HG03064 (cell line): ENCODE measurements at regions not wholly inside any gene's neighbourhood (a gene's known extent, or its start where the extent isn't known, plus 50 kb on each side); places are given as distances from the start of the nearest gene placed in this dataset.

ENCODE experiments used
- ATAC-seq: cut with Tn5 transposase; IDR thresholded peaks from one replicate; pipeline ENCODE4 v1.9.1; 2021; ENCODE audit warnings: low read depth; ENCODE audit not compliant: unreplicated experiment

DNA sequence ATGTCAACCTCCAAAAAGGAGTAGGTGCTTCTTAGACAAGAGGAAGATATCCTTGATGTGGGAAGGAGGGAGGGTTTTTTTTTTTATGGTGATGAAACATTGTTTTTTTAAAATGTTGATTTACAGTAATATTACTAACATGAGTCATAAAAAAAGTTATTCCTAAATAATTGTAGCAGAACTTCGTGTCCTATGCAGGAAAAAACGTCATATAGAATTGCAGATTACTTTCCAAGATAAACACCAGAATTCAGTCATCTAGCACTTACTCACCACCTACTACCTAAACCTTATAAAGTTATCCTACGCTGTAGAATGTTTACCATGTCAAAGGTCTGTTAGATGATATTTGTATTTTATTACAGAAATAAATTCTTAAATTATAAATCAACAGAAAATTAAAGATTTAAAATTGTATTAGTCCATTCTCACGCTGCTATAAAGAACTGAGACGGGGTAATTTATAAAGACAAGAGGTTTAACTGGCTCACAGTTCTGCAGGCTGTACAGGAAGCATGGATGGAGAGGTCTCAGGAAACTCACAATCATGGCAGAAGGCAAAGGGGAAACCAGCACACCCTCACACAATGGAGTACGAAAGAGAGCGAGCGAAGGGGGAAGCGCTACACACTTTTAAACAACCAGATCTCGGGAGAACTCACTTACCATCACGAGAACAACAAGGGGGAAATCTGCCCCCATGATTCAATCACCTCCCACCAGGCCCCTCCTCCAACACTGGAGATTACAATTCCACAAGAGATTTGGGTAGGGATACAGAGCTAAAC, 105.2 kb upstream of the NEBL start:
- ATAC-seq: no peak

DNA sequence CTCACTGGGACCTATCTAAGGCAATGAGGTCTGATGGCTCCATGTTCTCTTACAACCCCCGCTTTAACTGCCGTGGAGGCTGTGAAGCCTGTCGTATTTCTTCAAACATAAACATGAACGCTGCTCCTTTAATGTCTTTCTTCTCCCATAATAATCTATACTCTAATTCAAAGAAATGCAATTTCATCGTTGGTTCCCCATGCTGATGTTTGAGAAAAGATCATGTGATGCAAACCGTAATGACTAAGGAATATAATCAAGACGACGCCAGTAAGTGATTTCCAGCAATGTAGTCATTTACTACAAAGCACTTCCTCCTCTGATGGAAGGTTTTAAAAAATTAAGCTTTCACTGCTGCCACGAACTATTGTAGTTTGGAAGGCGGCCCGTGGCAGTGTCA, 102.6 kb upstream of the NEBL start:
- ATAC-seq: no peak

DNA sequence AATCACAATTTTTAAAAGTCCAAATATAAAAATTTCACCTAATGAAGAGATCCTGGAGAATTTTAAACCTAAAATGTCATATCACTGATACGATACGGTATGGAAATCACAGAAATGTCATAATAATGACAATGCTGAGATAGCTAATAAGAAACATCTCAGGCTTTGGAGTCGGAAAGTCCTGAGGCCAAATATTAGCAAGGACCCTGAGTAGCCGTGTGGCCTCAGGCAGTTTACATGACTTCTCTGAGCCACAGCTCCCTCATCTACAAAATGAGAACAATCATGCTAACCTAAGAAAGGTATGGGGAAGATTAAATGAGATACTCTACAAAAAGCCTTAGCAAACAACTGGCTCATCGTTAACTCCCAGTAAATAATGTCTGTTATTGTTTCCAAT, 100.9 kb upstream of the NEBL start:
- no peak for ATAC-seq

DNA sequence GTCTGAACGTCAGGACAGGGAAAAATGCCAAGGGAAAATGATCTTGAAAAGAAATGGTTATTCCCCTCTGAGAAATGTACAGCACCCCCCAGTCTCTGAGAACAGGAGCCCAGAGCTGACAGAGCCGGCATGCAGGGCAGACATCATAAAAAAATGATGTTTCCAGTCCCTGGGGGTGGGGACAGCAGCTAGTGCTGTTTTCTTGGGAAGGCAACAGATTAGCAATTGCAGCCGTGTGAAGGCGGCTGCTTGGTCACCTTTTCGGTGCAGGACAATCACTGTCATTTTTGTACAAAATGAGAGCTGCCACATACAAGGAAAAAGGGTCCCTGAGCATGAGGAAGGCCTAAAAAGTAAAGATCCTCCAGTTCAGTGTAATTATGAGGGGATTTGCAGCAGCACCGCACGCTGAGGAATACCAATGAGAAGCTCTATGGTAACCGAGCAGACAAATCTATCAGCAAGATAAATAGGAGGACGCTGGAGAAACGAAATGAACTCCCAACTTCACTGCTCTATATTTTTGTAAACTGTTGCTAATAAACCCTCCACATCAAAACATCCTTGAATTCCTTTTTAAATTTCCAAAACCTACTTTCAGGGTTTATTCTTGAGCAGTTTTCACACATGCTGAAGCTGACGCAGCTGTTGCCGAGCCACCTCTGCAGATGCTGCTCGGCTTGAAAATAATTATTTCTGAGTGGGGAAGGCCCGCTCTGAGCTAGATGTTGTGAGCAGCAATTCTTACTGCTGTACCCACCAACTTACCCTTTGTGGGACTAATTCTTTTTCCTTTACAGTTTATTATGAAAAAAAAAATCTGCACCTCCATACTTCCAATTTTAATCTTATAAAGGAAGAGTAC, 98.2 kb upstream of the NEBL start:
- no peak for ATAC-seq

DNA sequence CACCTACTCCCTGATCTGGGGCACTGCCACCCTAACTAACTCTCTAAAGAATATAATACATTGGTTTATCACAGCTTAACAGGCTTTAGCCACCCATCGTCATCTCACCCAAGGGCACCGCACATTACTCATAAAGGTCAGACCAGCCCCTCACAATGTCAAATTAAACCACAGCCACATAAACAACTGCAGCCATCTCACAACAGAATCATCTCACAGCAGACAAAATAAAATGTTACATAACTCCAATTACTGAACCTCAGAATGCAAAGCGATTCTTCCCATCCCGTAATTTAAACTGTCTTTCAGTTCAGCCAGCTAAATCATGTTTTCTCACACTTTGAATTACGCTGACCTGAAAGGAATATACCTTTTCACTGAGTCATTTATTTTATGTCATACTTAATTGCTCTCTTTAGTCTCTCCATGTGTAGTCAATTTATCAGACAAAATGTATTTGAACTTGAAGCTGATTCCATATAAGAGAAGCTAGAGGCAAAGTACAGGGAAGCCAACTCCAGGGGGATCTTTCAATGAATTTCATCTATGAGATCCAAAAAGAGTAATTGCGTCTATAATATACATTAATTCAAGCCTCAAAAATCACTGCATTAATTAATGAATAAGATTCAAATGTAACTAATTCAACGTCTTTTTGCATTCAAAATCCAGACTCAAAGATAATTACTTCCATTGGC, 96.9 kb upstream of the NEBL start:
- no peak for ATAC-seq

DNA sequence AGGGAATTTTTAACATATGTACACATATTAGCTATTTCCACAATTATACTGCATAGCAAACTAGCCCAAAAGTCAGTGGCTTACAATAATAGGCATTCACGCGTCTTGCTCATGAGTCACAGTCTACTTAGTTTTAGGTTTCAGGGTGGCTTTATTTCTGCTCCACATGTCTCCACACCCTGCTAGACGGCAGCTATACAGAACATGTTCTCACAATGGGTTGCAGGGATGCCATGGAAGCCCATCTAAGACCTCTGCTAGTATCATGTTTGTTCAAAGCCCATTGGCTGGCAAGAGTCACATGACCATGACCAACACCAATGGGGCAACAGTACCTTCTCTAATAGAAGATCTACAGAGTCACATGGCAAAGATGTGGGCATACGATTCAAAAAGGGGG, 96.3 kb upstream of the NEBL start:
- ATAC-seq: no peak

DNA sequence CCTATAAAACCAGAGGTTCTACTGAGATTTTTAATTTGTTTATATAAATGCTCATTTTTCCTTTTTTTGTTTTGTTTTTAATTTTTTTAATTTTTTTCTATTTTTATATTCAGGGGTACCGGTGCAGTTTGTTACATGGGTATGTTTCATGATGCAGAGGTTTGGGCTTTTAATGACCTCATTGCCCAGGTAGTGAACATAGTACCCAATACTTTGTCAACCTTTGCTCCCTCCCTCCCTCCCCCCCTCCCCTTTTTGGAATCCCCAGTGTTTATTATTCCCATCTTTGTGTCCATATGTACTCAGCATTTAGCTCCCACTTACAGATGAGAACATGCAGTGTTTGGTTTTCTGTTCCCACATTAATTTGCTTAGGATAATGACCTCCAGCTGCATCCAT, 94.4 kb upstream of the NEBL start:
- ATAC-seq: no peak

DNA sequence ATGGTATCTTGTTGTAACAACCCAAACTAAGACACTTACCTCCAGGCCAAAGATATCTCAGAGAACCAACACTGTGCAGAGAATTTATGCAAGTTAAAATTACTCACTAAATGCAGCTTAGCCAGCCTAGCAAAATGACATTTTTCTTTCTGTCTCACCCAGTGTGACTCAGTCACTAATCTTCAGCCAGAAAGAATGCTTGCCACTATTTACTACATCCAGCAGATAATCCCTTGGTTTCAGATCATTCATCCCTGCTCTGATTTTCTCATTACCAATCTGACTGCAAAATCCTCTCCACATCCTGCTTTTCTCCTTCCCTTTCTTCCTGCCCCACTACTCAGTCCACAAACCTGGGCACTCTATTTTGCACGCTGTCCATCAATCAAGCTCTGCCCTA, 93.5 kb upstream of the NEBL start:
- ATAC-seq: no peak

DNA sequence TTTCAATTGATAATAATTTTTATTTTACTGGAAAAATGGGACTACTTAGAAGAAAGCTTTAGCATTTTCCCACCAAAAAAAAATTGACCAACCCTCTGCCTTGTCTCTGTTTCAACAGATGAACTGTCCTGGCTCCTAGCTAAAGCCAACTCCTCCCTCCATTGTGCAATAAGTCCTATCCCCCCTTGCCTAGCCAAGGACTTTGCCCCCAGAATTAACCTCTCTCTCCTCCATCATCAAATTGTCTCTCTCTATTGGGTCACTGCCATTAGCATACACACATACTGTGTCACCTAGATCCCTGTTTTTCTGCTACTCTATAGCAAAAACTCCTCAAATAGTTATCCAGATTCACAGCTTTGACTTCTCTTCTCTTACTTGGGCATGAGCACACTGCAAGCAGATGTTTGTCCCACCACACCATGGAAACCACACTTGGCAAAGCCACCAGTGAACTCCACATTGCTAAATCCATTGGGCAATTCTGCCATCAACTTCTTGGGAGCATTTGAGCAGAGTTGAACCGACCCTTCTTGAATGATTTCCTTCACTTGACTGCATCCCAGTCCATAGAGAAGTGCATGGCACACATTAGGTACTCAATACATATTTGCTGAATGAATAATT, 91.4 kb upstream of the NEBL start:
- no peak for ATAC-seq

DNA sequence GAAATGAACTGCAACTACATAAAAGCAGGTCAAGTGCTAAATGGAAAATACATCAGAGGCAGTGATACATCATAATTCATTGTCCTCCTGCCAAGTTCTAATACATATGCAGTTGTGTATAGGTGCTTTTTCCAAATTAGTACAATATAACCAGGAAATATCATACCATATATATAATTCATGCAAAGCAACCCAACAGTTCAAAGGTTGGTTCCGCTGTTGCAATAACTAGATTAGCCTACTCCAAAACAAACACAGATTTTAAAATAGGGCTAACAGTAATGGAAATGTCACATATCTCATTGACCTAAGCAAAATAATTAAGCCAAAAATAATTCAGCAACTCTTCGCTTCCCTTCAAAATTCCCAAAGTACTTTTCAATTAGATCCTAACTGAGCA, 88.9 kb upstream of the NEBL start:
- no peak for ATAC-seq

DNA sequence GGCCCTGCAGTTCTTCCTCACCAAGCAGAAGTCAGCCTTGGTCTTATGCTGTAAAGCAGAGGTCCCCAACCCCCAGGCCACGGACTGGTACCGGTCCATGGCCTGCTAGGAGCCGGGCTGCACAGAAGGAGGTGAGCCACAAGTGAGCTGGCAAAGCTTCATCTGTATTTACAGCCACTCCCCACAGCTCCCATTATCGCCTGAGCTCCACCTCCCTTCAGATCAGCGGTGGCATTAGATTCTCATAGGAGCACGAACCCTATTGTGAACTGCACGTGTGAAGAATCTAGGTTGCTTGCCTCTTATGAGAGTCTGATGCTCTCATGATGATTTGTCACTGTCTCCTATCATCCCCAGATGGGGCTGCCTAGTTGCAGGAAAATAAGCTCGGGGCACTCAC, 87.6 kb upstream of the NEBL start:
- ATAC-seq: no peak

DNA sequence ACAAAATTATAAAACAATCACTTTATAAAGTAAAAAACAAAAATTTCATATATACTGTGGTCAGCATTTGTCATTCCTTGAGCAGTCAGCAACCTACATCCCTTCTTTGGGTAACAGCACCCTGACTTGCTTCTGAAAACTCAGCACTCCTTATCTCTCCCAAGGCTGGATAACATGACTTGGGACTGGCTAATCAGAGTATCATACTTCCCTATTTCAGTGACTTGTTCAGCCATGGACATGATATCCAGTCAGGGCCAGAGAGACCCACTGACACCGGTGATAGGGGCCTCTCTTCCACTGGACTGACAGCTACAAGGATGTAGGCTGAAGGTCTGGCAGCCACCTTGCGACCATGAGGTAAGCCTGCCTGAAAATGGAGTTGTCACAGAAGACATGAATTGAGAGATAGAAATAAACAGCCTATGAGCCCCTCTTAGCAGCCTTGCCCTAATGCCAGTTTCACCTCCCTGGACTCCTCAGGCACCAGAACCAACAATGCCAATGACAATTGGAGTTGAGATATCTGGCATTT, 84.4 kb upstream of the NEBL start:
- no peak for ATAC-seq

DNA sequence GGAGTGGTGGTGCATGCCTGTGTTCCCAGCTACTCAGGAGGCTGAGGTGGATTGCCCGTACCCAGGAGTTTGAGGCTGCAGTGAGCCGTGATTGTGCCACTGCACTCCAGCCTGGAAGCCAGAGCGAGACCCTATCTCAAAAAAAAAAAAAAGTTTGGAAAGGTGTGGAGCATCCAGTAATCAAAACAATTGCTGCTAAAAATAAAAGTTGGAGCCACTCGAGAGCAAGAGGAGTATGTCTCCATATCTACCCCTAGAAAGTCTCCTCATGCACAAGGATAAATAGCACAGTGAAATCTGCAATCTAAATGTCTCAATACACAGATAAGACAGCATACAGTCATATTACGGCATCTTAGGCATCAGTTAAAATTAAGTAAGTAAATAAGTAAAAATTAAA, 81.5 kb upstream of the NEBL start:
- ATAC-seq: no peak

DNA sequence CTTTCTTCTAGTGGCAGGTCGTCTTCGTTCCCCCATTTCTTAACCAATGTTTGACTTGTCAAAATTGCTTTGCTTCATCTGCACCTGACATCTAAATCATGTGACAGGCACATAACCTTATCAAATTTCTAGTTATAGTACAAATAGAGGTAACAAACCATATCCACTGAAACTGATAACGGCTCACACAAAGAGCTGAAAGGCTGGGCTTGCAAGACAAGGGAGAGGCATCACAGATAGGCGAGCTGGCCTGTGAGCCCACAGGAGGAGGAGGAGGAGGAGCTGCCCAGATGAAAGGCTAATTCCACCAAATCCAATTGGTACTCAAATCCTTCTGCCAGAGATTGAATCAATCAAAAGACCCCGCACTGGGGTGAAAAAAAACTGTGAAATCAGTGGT, 80.2 kb upstream of the NEBL start:
- ATAC-seq: no peak

DNA sequence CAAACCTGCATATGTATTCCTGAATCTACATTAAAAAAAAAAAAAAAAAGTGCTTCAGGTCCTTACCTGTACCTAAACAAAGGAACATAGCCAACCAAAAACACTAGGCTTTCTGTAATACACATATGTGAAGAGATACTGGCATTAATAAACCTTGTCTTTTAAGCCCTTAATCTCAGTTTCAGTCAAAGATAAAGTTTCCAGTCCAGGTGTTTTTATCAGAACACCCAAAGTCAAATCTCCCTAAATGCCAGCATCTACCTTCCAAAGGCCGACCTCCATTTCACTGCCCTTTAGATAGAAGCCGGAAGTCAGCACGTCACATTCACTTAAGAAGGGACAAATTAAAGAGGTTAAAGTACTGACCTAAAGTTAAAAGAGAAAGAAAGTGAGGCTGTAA, 79.8 kb upstream of the NEBL start:
- no peak for ATAC-seq

DNA sequence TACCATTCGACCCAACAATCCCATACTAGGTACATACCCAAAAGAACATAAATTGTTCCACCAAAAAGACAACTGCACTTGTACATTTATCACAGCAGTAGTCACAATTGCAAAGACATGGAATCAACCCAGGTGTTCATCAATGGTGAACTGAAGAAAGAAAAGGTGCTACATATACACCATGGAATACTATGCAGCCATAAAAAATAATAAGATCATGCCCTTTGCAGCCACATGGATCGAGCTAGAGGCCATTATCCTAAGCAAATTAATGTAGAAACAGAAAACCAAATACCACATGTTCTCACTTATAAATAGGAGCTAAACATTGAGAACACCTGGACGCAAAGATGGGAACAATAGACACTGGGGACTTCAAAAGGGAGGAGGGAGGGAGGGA, 79.3 kb upstream of the NEBL start:
- no peak for ATAC-seq

DNA sequence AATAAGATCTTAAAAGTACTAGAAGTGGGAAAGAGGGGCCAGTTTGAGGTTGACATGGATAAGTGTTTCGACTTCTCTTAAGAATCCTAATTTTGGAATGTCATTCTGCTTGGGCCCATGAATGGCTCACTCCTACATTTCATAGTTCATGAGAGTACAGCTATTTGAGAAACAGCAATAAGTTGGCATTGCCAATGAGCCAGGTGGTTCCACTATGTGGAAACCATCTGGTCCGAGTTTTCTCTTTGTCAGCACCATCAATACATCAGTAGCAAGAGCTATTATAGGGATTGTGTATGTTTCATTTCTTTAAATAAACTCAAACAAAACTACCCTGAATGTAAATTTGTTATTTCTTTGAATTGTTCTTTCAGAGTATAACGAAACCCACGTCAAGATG, 78.1 kb upstream of the NEBL start:
- no peak for ATAC-seq

DNA sequence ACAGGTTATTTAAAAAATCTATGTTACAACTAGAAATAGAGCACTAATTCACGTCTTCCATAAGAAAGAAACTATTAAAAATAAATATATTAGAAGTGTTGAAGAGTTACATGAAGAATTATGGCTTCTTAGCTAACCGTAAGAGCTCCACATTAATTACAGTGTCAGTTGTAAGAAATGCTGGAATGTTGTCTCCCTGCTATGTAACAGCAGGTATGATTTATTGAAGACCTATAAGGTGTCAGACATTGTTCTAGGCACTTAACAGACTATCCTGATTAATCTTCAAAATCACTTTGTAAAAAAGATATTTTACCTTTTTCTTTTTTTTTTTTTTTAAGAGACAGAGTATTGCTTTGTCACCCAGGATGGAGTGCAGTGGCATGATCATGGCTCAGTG, 75.8 kb upstream of the NEBL start:
- ATAC-seq: no peak

DNA sequence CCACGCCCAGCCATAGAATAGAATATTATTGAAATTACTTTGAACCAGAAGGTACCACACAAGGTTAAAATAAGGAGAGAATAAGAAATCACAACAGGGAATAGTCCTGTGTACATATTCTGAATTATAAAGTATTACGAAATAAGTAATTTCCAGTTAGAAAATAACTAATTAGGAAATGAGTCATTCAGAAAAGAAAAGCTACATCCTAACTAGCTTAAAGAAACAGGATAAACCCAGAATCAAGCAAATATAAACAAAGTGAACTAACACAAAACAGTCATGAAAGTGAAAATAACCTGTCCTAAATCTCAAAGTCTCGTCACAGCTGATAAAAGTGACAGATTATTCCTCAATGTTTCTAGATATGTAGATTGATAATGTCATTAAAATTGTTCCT, 74.8 kb upstream of the NEBL start:
- no peak for ATAC-seq

DNA sequence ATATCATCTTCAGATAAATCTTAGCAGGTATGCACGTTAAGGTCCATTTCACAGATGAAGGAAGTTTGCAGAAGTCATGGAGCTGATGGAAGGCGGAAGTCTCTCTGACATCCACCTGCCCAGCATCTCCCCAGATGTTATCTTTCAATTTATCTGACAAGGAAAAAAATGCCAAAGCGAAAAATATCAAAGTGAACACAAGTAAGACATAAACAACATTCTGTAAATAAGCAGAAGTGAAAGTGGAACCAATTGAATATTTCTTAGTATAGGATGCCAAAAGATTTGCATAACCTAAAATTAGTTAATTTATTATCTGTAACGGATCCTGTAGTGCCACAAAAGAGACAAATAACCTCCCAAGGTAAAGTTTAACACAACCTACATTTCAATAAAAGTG, 73.6 kb upstream of the NEBL start:
- peak; percentile 97 for ATAC-seq

DNA sequence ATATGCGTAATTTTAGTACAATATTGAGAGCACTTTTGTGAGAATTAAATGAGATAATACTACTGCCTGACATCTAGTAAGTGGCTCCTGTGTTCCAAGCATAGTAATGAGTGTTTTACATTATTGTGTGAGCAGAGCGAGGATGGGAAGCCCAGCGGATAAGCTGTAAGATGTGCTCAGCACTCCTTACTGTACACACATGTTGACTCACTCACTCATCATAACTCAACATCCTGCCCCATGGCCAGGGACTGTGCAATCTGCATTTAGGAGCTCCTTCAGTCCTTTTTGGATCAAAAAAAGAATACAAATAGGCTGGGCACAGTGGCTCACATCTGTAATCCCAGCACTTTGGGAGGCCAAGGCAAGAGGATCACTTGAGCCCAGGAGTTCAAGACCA, 72.9 kb upstream of the NEBL start:
- no peak for ATAC-seq
